Cardiac fibroblast (primary cell): ENCODE measurements at regions not wholly inside any gene's neighbourhood (a gene's known extent, or its start where the extent isn't known, plus 50 kb on each side); places are given as distances from the start of the nearest gene placed in this dataset.

Experiments
- DNase-seq, 2 donors: peaks; one replicate each; pipeline versions ENCODE4 v3.0.0 to v3.0.0-alpha.2; 2010; ENCODE audit warnings: low read depth in 2 of 2
- H3K4me3 ChIP-seq, 2 donors: replicated peaks in 1 of 2; 1 replicate in 1 of 2; 2 replicates in 1 of 2; pipeline ENCODE4 v1.5.1; 2011; ENCODE audit warnings: low read depth in 2 of 2, low read length in 2 of 2, mild to moderate bottlenecking in 2 of 2, moderate library complexity in 1 of 2
- TF ChIP-seq, protein P1 (sequence below): IDR thresholded peaks from one replicate; pipeline ENCODE4 v1.5.1; 2011; ENCODE audit warnings: low read depth, mild to moderate bottlenecking, low read length, inconsistent platforms

DNA sequence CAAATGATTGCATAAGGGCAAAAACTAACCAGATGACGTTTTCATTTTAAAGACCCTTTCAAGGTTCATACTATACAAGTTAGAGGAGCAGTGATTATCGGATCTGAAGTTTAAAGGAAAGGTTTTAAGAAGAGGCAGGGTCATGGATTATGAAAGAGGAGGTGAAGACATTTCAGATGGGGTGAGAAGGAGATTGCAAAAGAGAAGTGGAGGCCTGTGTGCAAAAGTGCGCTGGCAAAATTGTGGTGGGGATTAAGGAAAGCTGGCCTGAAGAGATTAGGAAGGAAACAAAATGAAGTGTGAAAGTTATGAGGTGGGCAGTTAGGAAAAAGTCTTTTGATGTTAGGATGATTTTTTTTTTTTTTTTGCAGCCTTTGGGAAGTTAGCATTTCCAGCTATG is 935.7 kb upstream of the FAM98A start:
- DNase-seq = no peak
- no peak overlapping the region for H3K4me3 ChIP-seq
- TF ChIP-seq, protein P1, sequence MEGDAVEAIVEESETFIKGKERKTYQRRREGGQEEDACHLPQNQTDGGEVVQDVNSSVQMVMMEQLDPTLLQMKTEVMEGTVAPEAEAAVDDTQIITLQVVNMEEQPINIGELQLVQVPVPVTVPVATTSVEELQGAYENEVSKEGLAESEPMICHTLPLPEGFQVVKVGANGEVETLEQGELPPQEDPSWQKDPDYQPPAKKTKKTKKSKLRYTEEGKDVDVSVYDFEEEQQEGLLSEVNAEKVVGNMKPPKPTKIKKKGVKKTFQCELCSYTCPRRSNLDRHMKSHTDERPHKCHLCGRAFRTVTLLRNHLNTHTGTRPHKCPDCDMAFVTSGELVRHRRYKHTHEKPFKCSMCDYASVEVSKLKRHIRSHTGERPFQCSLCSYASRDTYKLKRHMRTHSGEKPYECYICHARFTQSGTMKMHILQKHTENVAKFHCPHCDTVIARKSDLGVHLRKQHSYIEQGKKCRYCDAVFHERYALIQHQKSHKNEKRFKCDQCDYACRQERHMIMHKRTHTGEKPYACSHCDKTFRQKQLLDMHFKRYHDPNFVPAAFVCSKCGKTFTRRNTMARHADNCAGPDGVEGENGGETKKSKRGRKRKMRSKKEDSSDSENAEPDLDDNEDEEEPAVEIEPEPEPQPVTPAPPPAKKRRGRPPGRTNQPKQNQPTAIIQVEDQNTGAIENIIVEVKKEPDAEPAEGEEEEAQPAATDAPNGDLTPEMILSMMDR = no peak

DNA sequence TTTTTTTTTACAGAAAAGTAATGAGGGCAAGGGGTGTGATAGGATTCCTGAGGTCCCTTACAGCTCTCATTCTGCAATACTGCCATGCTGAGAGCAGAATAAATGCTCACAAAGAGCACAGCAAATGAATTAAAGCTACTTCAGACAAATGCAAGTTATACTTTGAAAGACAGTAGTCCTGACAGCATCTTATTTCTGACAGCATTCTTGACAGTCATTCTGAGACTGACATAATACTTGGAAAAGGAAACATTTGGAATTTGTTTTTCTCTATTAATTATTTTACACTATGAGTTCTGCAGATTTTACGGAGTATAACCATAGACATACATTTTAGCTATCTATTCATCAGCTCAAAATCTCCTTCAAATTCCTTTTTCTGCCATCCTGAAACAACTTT is 935.2 kb upstream of the FAM98A start:
- DNase-seq = no peak
- no peak overlapping the region for H3K4me3 ChIP-seq
- TF ChIP-seq, protein P1 = no peak

DNA sequence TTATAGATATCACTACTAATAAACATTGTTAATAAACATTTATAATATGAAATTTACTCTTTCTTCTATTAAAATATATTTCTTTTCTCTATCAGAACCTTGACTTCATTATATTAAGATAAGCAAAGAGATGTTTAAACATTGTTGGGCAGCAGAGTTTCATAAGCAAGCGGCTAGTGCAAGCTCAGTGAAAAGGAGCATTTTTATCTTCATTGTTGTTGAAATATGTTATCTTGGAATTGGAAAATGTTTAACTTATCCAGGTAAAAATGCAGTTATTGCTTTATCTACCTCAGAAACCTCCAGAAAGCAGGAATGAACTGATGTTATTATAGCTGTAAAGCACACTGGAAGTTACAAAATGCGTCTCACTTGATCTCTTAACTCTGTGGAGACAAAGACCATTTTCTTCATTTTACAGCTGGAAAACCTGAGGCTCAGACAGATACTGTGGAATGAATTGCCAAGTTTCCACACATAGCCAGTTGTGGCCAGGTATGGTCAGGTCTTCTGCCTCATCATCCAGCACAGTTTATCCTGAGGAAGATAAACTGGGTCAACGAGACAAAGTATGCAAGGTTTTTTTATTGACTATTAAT is 934.6 kb upstream of the FAM98A start:
- H3K4me3 ChIP-seq = no peak overlapping the region
- DNase-seq = no peak
- TF ChIP-seq, protein P1 = no peak

DNA sequence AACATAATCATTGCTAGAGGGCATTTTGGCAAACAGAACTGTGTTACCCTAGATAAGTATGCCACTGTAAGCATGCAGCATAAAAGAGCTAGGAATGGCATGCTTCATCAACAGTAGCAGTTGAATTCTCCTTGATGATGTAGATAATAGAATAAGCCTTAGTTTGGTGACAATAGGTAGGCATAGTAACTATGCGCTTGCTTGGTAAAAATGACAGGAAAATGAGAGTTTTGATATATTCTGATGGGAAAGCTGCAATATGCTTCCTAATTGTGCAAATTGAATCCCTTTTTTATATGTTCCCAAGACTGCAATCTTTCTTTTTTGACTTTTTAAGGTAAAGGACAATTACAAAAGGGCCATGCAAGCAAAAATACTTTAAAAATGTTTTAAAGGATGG is 930.9 kb upstream of the FAM98A start:
- no peak overlapping the region for H3K4me3 ChIP-seq
- DNase-seq = no peak
- TF ChIP-seq, protein P1 = no peak

DNA sequence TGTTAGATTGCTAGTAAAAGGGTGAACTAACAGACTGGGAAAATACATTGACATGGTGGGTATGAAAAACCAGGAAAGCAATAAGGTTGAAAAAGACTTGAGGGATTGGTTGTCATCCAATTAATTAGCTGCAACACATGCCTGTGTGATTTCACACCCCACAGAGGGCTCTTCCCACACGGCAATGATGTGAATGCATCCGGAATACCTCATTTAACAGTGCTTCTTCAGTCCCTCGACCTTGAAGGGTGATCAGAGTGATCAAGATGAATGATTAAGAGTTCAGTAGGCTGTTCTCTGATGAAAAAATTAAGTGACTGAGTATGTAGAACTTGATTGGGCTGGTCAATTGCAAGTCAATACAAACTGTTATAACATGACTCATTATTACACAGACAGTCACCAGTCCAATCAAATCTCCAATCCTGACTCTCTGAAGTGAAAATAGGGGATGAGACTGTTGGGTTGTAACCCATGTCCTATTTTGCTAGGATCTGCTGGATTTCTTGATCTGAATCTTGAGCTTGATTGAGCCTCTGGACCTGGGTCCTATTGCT is 924.9 kb upstream of the FAM98A start:
- no peak for DNase-seq
- no peak overlapping the region for H3K4me3 ChIP-seq
- TF ChIP-seq, protein P1 = no peak

DNA sequence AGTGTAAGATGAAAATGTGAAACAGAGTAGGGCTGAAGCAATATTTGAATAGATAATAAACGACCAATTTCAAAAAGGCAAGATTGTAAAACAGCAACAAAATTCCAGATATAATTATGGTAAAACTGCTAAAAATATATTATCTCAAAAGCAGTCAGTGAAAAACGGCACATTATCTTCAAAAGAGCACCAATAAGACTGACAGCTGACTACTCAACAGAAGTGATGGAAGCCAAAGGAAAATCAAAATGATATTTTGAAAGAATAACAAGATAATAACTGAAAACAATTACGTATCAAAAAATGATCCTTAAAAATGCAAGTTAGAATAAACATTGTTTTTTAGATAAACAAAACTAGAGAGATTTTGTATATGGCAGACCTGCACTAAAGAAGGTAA is 920.6 kb upstream of the FAM98A start:
- DNase-seq = no peak

More for the DNA sequence above, 920.6 kb upstream of the FAM98A start:
- H3K4me3 ChIP-seq = no peak overlapping the region
- TF ChIP-seq, protein P1 = no peak
